Gastroesophageal sphincter (tissue), 3 donors: ENCODE measurements at regions not wholly inside any gene's neighbourhood (a gene's known extent, or its start where the extent isn't known, plus 50 kb on each side); places are given as distances from the start of the nearest gene placed in this dataset.

Source experiments
- CTCF ChIP-seq, 4 experiments: fragments of 200-600 bp in 2 of 4; fragments of 450-650 bp in 2 of 4; sonication (generic) in 1 of 4; IDR thresholded peaks; one replicate each; pipeline ENCODE4 v1.5.1; 2017 to 2019; ENCODE audit warnings: antibody characterized with exemption in 4 of 4, mild to moderate bottlenecking in 2 of 4, moderate library complexity in 2 of 4
- POLR2A ChIP-seq, 2 donors: fragments of 450-650 bp; IDR thresholded peaks; one replicate each; pipeline ENCODE4 v1.6.1; 2017; ENCODE audit warnings: antibody characterized with exemption in 2 of 2, mild to moderate bottlenecking in 2 of 2, moderate library complexity in 1 of 2
- POLR2AphosphoS5 ChIP-seq: sonication (generic); formaldehyde crosslinking; IDR thresholded peaks from one replicate; pipeline ENCODE4 v1.6.1; 2017; ENCODE audit warnings: antibody characterized with exemption

GRCh38 chr15:95105229-95105628 is 873.9 kb downstream of the MCTP2 start:
- no peak for TF ChIP-seq POLR2AphosphoS5
- TF ChIP-seq POLR2A (IDR thresholded peaks at IDR 0.05) = no peak
- TF ChIP-seq CTCF (IDR thresholded peaks at IDR 0.05) = no peak
